DND-41 (cell line): ENCODE measurements at regions not wholly inside any gene's neighbourhood (a gene's known extent, or its start where the extent isn't known, plus 50 kb on each side); places are given as distances from the start of the nearest gene placed in this dataset.
"Not testable (repeated sequence)": the region's sequence is repeated elsewhere in the genome, so short reads cannot be mapped to it uniquely, and the experiment has no call there.

Experiments used
- ATAC-seq: fragments of 200-7000 bp; cut with Tn5 transposase; 3 replicates; pipeline ENCODE4 v1.9.1; 2021; ENCODE audit warnings: low read depth; ENCODE audit not compliant: insufficient read depth
- DNase-seq: peaks from one replicate; pipeline ENCODE4 v3.0.0-alpha.2; 2020
- H2AFZ ChIP-seq: 2 replicates; pipeline ENCODE4 v1.6.0; 2012; ENCODE audit warnings: low read depth, low read length
- H3K27ac ChIP-seq: 2 replicates; pipeline ENCODE4 v1.5.1; 2012; ENCODE audit warnings: low read length, inconsistent platforms
- H3K27me3 ChIP-seq: fragments of 200-600 bp; sonication (generic); 2 replicates; pipeline ENCODE4 v1.6.0; 2012; ENCODE audit warnings: low read length, mild to moderate bottlenecking, inconsistent platforms; ENCODE audit not compliant: insufficient read depth, poor library complexity
- H3K36me3 ChIP-seq: 2 replicates; pipeline ENCODE4 v1.5.1; 2012; ENCODE audit warnings: low read length, inconsistent platforms; ENCODE audit not compliant: insufficient read depth
- H3K4me1 ChIP-seq: 2 replicates; pipeline ENCODE4 v1.5.1; 2012; ENCODE audit warnings: mild to moderate bottlenecking, low read length; ENCODE audit not compliant: insufficient read depth
- H3K4me2 ChIP-seq: 2 replicates; pipeline ENCODE4 v1.6.0; 2012; ENCODE audit warnings: mild to moderate bottlenecking, moderate library complexity, low read length, inconsistent platforms; ENCODE audit not compliant: insufficient read depth
- H3K4me3 ChIP-seq, 2 experiments: fragments of 200-600 bp in 1 of 2; shearing (Covaris generic) in 1 of 2; 2 replicates each; pipeline ENCODE4 v1.5.1; 2012 to 2016; ENCODE audit warnings: inconsistent platforms in 2 of 2, low read length in 2 of 2, mild to moderate bottlenecking in 2 of 2, low read depth in 1 of 2, moderate library complexity in 1 of 2
- H3K79me2 ChIP-seq: 2 replicates; pipeline ENCODE4 v1.6.0; 2012; ENCODE audit warnings: low read length, inconsistent platforms; ENCODE audit not compliant: insufficient read depth
- H3K9ac ChIP-seq: 2 replicates; pipeline ENCODE4 v1.6.0; 2012; ENCODE audit warnings: low read depth, mild to moderate bottlenecking, inconsistent platforms, low read length, moderate library complexity
- H3K9me3 ChIP-seq: 2 replicates; pipeline ENCODE4 v1.5.1; 2012; ENCODE audit warnings: low read length, moderate library complexity, mild to moderate bottlenecking, inconsistent platforms; ENCODE audit not compliant: insufficient read depth, severe bottlenecking
- H4K20me1 ChIP-seq: 2 replicates; pipeline ENCODE4 v1.6.0; 2012; ENCODE audit warnings: low read length; ENCODE audit not compliant: insufficient read depth
- CTCF ChIP-seq: IDR thresholded peaks from 2 replicates; pipeline ENCODE4 v1.5.1; 2012; ENCODE audit warnings: borderline replicate concordance, low read length, moderate library complexity, mild to moderate bottlenecking; ENCODE audit not compliant: poor library complexity, severe bottlenecking; ENCODE audit errors: extremely low read depth
- EZH2 ChIP-seq: IDR thresholded peaks from 3 replicates; pipeline ENCODE4 v1.6.1; 2012; ENCODE audit warnings: borderline replicate concordance, low read depth, mild to moderate bottlenecking, moderate library complexity, low read length, inconsistent platforms; ENCODE audit not compliant: severe bottlenecking

- no peak overlapping the region for H3K4me2 ChIP-seq
- ATAC-seq (no peak), DNase-seq (no peak)
- no peak overlapping the region for H3K9ac ChIP-seq
- H4K20me1 ChIP-seq = no peaks in the 10 kb centered on the region
- no peak overlapping the region for H2AFZ ChIP-seq
- H3K27ac ChIP-seq = no peak overlapping the region
- no peaks in the 10 kb centered on the region for H3K36me3 ChIP-seq
- no peaks in the 10 kb centered on the region for H3K4me1 ChIP-seq
- H3K9me3 ChIP-seq = peaks cover 7% of the 10 kb centered on the region
- no peak overlapping the region for H3K4me3 ChIP-seq
- TF ChIP-seq EZH2 = no peak
- TF ChIP-seq CTCF = no peak
- no peaks in the 10 kb centered on the region for H3K79me2 ChIP-seq
- no peaks in the 10 kb centered on the region for H3K27me3 ChIP-seq
Observed at GRCh38 chr17:22717211-22717610, 1024.9 kb downstream of the KCNJ18 start.

GRCh38 chr17:22718689-22719088 is 1026.4 kb downstream of the KCNJ18 start:
- no peak overlapping the region for H3K4me3 ChIP-seq
- no peak overlapping the region for H2AFZ ChIP-seq
- ATAC-seq (no peak), DNase-seq (no peak)
- peaks cover 7% of the 10 kb centered on the region for H3K9me3 ChIP-seq
- H3K27me3 ChIP-seq = no peaks in the 10 kb centered on the region
- TF ChIP-seq CTCF (no peak), EZH2 (no peak)
- no peak overlapping the region for H3K4me2 ChIP-seq
- H3K79me2 ChIP-seq = no peaks in the 10 kb centered on the region
- no peaks in the 10 kb centered on the region for H4K20me1 ChIP-seq
- H3K9ac ChIP-seq = no peak overlapping the region
- H3K36me3 ChIP-seq = no peaks in the 10 kb centered on the region
- H3K4me1 ChIP-seq = no peaks in the 10 kb centered on the region
- no peak overlapping the region for H3K27ac ChIP-seq

DNA sequence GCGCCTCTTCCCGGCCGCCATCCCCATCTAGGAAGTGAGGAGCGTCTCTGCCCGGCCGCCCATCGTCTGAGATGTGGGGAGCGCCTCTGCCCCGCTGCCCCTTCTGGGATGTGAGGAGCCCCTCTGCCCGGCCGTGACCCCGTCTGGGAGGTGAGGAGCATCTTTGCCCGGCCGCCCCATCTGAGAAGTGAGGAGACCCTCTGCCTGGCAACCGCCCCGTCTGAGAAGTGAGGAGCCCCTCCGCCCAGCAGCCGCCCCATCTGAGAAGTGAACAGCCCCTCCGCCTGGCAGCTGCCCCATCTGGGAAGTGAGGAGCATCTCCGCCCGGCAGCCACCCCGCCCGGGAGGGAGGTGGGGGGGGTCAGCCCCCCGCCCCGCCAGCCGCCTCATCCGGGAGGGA is 1048.7 kb downstream of the KCNJ18 start:
- H3K27me3 ChIP-seq, H4K20me1 ChIP-seq, H3K9me3 ChIP-seq, H3K79me2 ChIP-seq, H2AFZ ChIP-seq, DNase-seq, H3K4me3 ChIP-seq, H3K4me1 ChIP-seq, H3K9ac ChIP-seq, ATAC-seq, H3K27ac ChIP-seq, H3K36me3 ChIP-seq, H3K4me2 ChIP-seq: not testable (repeated sequence)
